Renal cortex interstitium (tissue), 11 donors: ENCODE measurements at regions not wholly inside any gene's neighbourhood (a gene's known extent, or its start where the extent isn't known, plus 50 kb on each side); places are given as distances from the start of the nearest gene placed in this dataset.
"Not testable (repeated sequence)": the region's sequence is repeated elsewhere in the genome, so short reads cannot be mapped to it uniquely, and the experiment has no call there.

Experiments used
- DNase-seq, 11 donors: peaks; one replicate each; pipeline ENCODE4 v3.0.0-alpha.2; 2013; ENCODE audit warnings: low read depth in 9 of 11, low spot score in 4 of 11; ENCODE audit errors: extremely low read depth in 1 of 11

DNA sequence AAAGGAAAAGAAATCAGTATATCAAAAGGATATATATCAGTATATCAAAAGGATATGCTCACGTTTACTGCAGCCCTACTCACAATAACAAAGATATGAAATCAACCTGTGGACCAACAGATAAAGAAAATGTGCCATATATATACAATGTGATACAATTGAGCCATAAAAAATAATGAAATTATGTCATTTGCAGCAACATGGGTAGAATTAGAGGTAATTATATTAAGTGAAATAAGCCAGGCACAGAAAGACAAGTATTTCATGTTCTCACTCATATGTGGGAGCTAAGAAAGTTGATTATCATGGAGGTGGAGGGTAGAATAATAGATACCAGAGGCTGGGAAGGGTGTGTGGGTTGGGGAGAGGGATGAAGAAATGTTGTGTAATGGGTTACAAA lies 102.9 kb upstream of the MARCKS start:
- no peak for DNase-seq

DNA sequence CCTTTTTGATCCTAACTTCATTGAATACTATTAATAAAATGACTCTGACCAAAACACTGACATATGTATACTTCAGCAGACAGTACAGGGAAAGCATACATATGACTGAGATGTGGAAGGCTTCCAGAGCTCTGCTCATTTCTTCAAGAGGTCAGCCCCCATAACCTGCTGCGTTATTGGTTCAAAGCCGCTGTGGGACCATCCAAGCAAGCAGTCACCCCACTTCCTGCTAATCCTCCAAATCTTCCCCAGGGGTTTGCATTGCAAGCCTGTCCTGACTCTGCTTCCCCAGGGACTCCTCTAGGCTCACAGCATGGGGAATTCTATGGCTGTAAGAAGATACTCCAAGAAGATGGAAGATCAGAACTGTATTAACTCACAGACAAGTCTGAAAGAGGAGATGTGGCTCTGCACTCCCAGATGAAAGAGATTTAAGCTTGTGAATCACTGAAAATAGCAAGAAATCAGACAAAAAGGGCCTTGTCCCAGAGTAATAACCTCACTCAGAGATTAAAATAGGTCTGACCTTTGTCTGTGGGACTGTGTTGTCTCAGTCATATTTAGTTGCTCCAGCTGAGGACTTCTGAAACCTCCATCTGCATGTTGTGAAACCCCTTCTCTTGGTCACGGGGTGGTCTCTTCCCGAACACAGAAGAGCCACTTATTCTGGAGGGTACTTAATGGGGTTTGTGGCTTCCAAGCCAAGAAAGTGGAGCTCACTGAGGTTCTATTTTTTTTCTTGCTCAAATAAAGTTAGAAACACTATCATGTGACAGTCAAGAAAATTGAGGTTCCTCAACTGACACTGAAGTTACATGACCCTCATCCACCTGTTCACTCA lies 101.5 kb upstream of the MARCKS start:
- no peak for DNase-seq

GRCh38 chr6:113756290-113756665 lies 100.9 kb upstream of the MARCKS start:
- no peak for DNase-seq

DNA sequence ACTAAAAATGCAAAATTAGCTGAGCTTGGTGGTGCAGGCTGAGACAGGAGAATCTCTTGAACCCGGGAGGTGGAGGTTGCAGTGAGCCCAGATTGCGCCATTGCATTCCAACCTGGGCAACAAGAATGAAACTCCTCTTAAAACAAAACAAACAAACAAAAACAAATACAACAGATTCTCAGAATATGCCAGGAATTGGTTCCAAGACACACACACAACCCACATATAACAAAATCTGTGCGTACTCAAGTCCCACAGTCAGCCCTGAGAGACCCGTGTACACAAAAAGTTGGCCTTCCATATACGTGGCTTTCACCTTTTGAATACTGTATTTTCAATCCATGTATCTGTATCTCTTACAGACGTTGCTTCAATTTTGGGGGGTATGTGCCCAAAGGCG lies 98.9 kb upstream of the MARCKS start:
- DNase-seq: no peak

GRCh38 chr6:113758826-113759574 lies 98.1 kb upstream of the MARCKS start:
- no peak for DNase-seq

- DNase-seq: no peak
These were observed 94.5 kb upstream of the MARCKS start for GRCh38 chr6:113762641-113763040.

DNA sequence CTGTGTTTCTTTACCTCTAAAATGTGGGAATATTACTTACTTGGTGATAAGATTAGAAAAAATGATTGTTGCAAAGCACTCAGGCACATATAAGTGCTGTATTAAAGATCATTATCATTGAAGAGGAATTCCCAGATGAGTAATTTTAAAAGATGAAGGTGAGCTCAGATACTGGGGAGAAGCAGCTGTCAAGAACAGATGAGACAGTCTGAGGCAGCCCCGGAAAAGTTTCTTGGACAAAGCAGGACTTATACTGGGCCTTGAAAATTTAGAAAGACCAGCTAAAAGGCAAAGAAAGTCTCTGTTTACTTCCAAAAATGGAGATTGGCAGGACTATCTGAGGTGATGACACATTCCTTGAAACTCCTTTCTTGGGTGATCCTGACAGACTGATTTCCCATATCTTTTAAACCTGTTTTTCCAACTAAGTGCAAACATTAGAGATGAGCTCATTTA lies 93.8 kb upstream of the MARCKS start:
- DNase-seq: no peak

DNA sequence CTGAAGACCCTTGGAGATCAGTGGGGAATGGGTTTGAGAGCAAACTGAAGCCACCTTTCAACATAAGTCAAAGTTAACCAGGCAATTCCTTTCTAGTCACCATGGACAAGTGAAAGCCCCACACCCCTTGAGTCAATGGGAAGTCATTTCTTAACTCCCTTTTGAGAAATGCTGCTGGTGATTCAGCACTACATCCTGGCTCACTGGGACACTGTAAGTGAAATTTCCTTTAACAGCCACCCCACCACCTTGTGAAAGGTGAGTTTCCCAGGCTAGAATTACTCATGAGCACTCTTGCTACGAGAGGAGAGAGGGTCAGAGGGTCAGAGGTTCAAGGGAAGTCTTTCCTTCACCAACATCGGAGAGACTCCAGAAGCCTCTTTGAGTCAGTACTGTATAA lies 93.3 kb upstream of the MARCKS start:
- DNase-seq: no peak

- DNase-seq: no peak
These were observed 91.2 kb upstream of the MARCKS start for GRCh38 chr6:113765909-113766308.

DNA sequence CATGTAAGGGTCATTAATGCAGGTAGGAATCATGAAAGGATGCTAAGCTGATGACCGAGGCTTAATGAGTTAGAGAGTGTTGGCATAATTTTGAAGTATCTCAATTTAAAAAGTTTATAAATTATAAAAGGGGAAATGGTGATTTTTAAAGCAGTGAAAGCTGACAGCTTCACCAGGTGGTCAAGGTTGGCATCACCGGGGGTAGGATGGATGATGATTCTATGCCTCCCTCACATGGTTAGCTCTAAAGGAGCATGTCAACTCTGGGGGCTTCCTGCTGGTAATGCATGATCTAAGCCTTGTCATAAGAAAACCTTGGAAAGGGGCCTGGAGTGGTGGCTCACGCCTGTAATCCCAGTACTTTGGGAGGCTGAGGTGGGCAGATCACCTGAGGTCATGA lies 89.2 kb upstream of the MARCKS start:
- no peak for DNase-seq

DNA sequence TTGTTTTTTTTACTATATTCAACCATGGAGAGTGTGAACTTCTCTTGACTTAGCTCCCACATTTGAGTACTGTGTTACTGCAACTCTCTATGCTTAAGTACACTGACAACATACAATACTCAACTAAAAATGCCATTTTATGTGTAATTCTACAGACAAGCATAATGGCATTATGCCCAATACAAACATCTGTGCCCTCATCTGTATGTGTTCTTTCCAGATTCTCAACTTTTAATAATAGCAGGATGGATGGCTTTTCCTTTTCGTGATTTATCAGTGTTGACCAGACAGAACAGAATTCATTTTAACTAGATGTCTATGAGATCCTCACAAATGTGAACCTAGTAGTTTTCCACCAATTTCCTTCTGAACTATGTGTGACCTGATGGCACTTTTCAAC lies 84.2 kb upstream of the MARCKS start:
- DNase-seq: peak in 2 of 11 donors; percentile 9 to 12

DNA sequence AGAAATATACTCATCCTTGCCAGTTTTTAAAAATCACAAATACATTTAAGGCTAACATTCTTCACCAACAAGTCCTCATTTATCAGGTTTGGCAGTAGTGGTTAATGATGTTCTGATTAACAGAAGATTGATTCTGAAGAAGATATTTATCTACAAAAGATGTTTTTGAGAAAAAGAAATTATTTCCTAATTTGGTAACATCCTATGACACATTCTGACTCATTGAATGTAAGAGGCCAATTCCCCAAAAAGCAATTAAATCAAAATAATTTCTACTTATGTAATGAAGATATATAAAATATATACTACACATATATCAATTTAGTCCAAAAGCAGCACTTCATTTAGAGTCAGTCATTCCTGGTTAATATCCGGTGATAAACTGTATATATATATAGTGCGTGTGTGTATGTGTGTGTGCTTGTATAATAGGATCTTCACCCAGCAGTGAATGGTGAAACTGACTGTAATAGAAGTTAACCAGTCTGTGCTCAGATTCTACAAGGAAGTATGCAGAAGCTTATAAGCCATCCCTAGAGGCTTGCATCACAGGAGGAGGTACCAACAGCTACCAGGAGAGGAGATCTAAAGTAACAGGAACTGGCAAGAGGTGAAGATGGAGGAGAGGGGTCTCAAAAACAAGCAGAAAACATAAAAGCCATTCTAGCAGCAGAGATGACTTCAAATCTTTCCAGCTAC lies 82.9 kb upstream of the MARCKS start:
- DNase-seq: no peak

- no peak for DNase-seq
These were observed 80.1 kb upstream of the MARCKS start for GRCh38 chr6:113776998-113777397.

- DNase-seq: no peak
These were observed 79.5 kb upstream of the MARCKS start for GRCh38 chr6:113777601-113778000.

- DNase-seq: no peak
These were observed 77.5 kb upstream of the MARCKS start for GRCh38 chr6:113779656-113780055.

- DNase-seq: no peak
These were observed 74.5 kb upstream of the MARCKS start for GRCh38 chr6:113782636-113783035.

DNA sequence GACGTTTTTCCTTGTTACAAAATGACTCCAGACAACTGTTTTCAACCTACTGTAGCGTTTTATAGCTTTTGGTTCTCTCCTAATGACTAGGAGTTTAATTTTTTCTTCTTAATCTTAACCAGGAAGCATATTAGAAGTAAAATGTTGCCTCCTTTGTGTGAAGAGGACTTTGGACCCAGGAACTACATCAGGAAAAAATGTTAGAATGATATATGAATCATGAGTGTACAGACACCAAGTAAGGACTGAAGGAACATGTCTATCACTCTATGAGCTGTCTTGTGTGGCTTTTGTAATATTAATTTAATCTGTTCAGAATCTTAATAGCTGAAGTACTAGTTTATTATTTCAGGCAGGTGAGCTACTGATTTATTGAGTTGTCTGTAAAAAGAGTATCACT lies 71.0 kb upstream of the MARCKS start:
- DNase-seq: no peak

DNA sequence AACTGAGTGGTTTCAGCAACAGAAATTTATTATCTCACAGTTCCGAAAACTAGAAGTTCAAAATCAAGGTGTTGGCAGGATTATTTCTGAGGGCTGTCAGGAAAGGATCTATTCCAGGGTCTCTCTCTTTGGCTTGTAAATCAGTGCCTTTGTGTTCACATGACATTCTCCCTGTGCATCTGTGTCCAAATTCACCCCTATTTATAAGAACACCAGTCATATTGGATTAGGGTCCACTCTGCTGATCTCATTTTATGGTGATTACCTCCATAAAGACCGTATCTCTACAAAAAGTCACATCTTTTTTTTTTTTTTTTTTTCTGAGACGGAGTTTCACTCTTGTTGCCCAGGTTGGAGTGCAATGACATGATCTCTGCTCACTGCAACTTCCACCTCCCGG lies 68.6 kb upstream of the MARCKS start:
- no peak for DNase-seq

GRCh38 chr6:113791225-113791624 lies 65.9 kb upstream of the MARCKS start:
- DNase-seq: not testable (repeated sequence)

DNA sequence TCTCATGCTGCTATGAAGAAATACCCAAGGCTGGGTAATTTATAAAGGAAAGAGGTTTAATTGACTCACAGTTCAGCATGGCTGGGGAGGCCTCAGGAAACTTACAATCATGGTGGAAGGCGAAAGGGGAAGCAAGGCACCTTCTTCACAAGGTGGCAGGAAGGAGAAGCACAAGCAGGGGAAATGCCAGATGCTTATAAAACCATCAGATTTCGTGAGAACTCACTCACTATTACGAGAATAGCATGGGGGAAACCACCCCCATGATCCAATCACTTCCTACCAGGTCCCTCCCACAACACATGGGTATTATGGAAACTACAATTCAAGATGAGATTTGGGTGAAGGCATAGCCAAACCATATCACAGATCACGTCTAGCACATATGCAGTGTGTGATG lies 61.8 kb upstream of the MARCKS start:
- DNase-seq: not testable (repeated sequence)
